GOT3 (cell line): ENCODE measurements at regions not wholly inside any gene's neighbourhood (a gene's known extent, or its start where the extent isn't known, plus 50 kb on each side); places are given as distances from the start of the nearest gene placed in this dataset.
"Not testable (repeated sequence)": the region's sequence is repeated elsewhere in the genome, so short reads cannot be mapped to it uniquely, and the experiment has no call there.

Experiments
- DNase-seq: peaks from one replicate; lab custom pipeline; 2025; ENCODE audit warnings: mixed read lengths; lab: John Stamatoyannopoulos, UW

GRCh38 chr6:56904068-56904467, 50.8 kb upstream of the BEND6 start:
- no peak for DNase-seq

DNA sequence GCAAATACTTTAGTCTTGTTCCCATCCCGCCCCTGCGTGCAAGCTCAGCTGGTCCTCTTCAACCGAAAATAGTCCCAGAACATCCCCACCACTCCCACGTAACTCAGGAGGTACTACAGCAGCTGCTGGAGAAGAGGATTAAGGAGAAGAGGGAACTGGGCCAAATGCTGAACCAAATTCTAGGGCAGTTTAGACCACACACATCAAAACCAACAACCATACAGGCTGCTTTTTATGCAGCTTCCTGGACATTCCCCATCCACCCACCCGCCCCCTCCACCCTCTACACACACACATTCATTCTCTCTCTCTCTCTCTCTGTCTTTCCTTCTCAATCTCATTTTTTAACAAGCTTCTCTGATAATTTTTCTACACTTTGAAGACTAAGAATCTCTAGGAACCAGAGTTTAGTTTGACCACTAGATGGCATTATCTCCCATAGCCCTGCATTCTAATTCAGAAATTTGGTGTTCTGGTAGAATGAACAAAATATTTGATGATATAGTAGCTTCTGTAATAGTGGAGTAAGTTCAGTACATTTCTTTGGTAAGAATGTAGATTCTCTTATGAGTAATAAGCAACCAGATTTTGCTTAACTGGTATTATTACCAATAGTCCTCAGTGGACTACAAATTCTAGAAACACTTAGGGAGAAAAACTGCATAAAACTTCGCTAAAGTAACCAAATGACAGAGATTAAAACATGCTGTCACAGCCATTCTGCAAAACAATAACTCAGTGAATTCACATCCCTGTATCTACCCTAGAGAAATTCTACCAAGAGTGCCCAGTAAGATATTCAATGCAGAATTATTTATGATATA, 52.1 kb upstream of the BEND6 start:
- no peak for DNase-seq

DNA sequence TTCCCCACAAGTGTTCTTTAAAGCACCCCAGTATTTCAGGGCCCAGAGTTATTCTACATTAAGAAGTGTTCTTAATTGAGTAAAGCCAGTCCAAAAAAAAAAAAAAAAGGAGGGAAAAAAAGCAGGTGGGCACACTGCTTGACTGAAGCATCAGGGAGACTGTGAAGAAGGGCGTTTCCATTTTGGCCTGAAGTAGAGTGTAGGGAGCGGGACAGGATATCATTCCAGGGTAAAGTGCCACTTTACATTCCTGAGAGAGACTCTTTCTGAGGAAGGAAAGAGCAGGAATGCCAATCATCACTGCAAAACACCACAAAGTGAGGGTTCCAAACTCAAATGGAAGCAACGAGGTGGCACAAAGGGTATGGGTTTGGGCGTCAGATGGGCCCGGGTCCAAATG, 54.1 kb upstream of the BEND6 start:
- no peak for DNase-seq

- no peak for DNase-seq
These were observed 55.2 kb upstream of the BEND6 start for GRCh38 chr6:56899753-56900152.

DNA sequence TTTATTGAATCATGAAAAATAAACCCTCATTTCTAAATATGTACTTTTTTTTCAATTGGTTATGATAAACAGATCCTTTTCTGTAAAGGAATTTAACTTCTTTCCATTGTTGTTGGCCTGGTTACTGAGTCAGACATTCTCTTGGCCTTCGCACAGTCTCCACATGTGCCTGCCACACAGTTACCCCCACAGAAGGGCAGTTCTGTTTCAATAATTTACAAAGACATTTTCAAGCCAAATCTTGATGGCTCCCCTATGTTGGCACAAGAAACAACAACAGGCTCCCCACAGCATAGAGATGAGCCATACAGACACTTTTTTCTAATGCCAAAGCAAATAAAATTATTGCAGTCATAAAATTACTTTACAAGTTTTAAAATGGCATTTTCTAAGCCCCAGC, 55.6 kb upstream of the BEND6 start:
- no peak for DNase-seq

DNA sequence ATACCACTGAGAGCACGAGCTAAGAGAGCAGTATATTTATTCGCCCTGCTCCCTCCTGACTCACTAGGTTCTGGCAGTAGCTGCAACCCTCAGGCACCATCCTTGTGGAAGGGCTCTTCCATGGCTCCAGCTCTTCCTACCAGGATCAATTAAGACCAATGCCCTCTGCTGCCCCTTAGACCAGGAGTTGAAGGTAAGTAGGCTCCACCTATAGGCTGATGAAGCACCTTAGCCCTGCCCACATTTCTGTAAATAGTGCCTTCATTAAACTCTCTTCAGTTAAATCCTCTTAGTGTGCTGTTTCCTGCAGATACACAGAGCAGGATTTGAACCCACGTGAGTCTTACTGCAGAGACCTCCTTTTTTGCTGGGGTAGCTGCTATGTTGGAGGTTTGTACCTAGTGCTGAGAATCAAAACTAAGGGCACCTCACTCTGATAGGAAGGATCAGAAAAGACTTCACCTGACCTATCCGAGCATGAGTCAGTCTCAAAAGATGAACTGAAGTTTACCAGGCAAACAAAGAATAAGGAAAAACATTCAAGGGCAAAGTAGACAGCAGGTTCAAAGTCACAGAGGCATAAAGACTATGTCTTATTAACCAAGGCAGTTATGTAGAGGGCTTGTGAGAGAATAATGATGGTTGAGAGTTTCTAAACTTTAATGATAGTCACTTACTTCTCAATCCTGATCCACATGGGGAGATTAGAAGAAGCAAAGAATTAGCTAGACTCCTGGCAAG, 56.9 kb upstream of the BEND6 start:
- no peak for DNase-seq

DNA sequence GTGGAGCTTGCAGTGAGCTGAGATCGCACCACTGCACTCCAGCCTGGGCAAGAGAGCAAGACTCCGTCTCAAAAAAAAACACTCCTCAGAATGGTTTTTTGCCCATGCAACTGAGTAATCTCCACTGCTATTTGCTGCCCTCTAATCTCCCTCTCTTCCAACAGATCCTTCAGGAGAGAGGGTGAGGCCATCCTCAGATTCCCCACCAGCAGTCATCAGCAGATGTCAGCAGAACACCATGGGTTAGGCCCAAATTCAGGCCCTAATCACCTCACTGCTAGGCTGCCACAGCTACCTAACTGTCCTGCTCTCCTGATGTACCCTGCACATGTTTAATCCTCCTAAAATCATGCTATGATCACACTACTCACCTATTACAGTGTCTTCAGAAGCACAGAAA, 63.2 kb upstream of the BEND6 start:
- no peak for DNase-seq

- DNase-seq = no peak
These were observed 64.1 kb upstream of the BEND6 start for GRCh38 chr6:56890683-56891429.

DNA sequence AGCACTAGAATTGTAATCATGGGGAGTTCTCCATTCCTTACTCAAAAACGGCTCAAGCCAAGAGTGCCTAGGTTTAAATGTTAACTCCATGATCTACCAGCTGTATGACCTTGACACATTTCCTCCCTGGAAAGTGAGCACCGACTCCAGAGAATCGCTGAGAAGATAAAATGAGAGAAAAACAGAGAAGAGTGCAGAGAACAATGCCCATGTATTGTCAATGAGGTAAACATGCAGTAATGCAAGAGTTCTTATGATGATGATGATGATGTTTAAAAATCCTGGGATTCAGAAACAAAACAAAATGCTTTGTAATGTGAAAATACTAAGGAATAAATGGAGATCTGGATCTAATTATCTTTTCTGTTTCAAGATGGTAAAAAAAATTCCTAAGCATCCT, 64.8 kb upstream of the BEND6 start:
- no peak for DNase-seq

DNA sequence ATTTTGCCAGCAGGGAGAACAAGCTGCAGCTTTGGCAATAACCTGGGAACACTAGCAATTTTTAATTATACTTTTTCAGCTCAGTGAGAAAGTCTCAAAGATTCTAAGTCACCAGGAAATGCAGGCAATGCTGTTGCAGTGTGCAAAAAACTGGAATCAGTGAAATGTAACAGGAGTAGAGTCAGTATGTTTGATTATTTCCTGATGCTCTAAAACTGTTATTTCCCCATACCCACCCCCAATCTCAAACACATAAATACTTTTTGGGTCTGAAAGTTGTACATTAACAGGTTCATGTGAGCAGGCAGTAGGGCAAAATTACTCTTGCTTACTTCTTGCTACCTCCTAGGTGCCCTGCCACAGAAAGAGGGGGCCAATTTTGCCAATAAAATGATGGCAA, 65.4 kb upstream of the BEND6 start:
- no peak for DNase-seq

DNA sequence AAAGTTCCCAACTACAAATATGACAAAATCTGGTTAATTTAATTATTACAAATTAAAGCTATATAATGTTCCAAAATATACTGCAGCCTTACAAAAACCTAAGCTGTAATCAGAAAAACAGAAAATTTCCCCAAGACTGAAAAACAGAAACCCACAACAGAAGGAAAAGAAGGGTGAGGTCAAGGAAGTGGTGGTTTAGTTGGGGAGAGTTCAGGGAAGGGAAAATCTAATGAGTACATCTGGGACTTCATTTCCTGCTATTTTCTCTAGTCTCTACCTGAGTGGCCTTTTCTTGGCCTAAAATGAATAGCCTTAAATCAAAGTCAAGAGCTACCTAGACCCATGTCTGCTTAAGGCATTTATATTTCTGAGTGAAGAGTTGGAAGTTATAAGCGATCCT, 66.2 kb upstream of the BEND6 start:
- no peak for DNase-seq

GRCh38 chr6:56887086-56887485, 67.8 kb upstream of the BEND6 start:
- no peak for DNase-seq

DNA sequence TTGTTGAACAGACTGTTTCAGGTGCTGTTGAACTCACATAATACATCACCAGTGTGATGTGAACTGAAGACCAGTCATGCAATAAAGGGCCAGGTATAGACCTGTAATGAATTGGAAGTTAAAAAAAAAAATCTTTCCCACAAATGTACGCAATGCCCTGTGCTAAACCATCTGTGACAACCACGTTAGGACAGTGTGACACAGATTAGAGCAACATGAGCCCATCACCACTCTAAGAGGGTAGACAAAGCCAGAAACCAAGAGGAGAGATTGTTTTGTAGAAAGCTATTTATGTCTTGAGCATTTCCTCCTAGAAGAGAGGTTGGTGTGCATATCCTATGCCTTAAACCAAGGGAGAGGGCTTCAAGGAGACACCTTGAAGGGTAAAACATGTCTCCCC, 77.0 kb upstream of the BEND6 start:
- DNase-seq = no peak

- no peak for DNase-seq
These were observed 78.9 kb upstream of the BEND6 start for GRCh38 chr6:56875961-56876360.

DNA sequence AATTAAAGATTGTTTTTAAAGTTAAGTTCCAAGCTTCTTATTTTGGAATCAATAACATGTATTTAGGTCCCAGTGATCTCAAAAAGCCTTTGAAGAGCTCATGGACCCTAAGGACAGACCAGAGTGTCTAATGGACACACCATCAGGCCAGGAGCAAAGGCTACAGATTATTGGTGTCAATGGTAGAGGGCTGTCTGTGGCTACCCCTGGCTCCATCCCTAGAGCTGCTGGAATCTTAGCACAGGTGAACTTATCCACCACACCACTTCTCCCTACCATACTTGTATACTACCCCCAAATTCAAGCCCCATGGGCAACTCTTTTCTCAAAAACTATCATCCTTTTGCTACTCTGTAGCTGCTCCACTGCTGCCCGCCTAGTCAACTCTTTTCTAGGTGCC, 79.4 kb upstream of the BEND6 start:
- no peak for DNase-seq

DNA sequence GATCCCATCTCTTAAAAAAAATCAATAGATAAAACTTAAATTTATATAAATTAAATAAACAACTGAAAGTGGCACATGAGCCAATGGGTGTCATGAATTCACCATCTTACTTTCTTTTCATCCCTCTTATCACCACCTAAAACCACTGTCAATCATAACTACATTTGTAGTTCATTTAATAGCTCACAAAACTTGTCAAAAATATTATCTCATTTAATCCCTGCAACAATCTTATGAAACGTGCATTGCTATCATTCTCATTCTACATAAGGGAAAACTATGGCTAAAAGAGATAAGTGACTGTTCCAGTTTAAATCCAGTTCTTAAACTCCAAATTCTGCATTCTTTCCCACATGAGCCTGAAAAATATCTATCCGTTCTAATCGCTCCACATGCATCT, 80.6 kb upstream of the BEND6 start:
- no peak for DNase-seq

DNA sequence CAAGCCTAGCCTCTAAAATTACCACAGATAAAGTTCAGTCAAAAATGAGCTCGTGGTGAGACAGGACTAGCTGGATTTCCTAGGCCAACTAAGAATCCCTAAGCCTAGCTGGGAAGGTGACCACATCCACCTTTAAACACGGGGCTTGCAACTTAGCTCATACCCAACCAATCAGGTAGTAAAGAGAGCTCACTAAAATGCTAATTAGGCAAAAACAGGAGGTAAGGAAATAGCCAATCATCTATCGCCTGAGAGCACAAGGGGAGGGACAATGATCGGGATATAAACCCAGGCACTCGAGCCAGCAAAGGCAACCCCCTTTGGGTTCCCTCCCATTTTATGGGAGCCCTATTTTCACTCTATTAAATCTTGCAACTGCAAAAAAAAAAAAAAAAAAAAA, 84.9 kb upstream of the BEND6 start:
- DNase-seq = not testable (repeated sequence)

GRCh38 chr6:56869346-56869745, 85.6 kb upstream of the BEND6 start:
- DNase-seq = no peak

DNA sequence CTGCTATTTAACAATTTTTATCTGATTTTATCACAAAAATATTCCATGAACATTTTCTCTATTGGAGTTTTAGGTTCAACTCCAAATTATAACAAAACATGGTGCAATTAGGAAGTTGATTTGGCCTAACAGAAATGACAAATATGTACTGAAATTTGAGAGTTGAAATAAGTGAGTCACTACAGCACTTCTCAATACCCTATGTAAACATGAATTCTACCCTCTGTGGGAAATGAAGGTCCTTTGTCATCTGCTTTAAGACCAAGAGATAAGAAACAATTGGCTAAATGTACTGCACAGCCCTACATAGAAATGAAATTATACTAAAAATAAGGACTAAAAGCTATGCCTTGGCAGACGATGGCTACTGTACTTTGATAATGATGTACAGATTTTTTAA, 86.2 kb upstream of the BEND6 start:
- no peak for DNase-seq

GRCh38 chr6:56866917-56867522, 87.9 kb upstream of the BEND6 start:
- DNase-seq = no peak

GRCh38 chr6:56865081-56865875, 89.6 kb upstream of the BEND6 start:
- no peak for DNase-seq

- DNase-seq = no peak
These were observed 90.7 kb upstream of the BEND6 start for GRCh38 chr6:56864171-56864616.
